ENCODE measurements at regions not wholly inside any gene's neighbourhood (a gene's known extent, or its start where the extent isn't known, plus 50 kb on each side); places are given as distances from the start of the nearest gene placed in this dataset.

- TF ChIP-seq EZH2 (IDR thresholded peaks at IDR 0.05; ENCODE audit: borderline replicate concordance, insufficient read depth, low read length, poor library complexity, severe bottlenecking) (no peak), CTCF (IDR thresholded peaks at IDR 0.05; ENCODE audit: poor library complexity, severe bottlenecking) (no peak), TAF1 (IDR thresholded peaks at IDR 0.05; ENCODE audit: low read depth) (no peak), SMC3 (conservative IDR thresholded peaks at IDR 0.05; ENCODE audit: poor library complexity) (no peak), POLR2AphosphoS5 (IDR thresholded peaks at IDR 0.05) (no peak), RAD21 (conservative IDR thresholded peaks at IDR 0.05) (no peak)
- TF ChIP-seq, protein P1, sequence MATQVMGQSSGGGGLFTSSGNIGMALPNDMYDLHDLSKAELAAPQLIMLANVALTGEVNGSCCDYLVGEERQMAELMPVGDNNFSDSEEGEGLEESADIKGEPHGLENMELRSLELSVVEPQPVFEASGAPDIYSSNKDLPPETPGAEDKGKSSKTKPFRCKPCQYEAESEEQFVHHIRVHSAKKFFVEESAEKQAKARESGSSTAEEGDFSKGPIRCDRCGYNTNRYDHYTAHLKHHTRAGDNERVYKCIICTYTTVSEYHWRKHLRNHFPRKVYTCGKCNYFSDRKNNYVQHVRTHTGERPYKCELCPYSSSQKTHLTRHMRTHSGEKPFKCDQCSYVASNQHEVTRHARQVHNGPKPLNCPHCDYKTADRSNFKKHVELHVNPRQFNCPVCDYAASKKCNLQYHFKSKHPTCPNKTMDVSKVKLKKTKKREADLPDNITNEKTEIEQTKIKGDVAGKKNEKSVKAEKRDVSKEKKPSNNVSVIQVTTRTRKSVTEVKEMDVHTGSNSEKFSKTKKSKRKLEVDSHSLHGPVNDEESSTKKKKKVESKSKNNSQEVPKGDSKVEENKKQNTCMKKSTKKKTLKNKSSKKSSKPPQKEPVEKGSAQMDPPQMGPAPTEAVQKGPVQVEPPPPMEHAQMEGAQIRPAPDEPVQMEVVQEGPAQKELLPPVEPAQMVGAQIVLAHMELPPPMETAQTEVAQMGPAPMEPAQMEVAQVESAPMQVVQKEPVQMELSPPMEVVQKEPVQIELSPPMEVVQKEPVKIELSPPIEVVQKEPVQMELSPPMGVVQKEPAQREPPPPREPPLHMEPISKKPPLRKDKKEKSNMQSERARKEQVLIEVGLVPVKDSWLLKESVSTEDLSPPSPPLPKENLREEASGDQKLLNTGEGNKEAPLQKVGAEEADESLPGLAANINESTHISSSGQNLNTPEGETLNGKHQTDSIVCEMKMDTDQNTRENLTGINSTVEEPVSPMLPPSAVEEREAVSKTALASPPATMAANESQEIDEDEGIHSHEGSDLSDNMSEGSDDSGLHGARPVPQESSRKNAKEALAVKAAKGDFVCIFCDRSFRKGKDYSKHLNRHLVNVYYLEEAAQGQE (IDR thresholded peaks at IDR 0.05; ENCODE audit: borderline replicate concordance) = no peak
Observed at GRCh38 chr11:115959081-115959486, 454.9 kb upstream of the CADM1 start.

Data from neural cell (in vitro differentiated cells).